Astrocyte of the cerebellum (primary cell): ENCODE measurements at regions not wholly inside any gene's neighbourhood (a gene's known extent, or its start where the extent isn't known, plus 50 kb on each side); places are given as distances from the start of the nearest gene placed in this dataset.

ENCODE experiments used
- DNase-seq: peaks from one replicate; pipeline ENCODE4 v3.0.0-alpha.2; 2011; ENCODE audit warnings: low read depth
- H3K4me3 ChIP-seq: 2 replicates; pipeline ENCODE4 v1.5.1; 2011; ENCODE audit warnings: mild to moderate bottlenecking, low read depth, low read length, moderate library complexity
- CTCF ChIP-seq: IDR thresholded peaks from 2 replicates; pipeline ENCODE4 v1.5.1; 2012; ENCODE audit warnings: low read length, low read depth, moderate library complexity, mild to moderate bottlenecking; ENCODE audit errors: missing control alignments
- in situ Hi-C: cut with HindIII; loops from 2 replicates; pipeline ENCODE4 v1.10.0; 2017; ENCODE audit warnings: low sequenced_read_pairs

GRCh38 chr5:113689647-113690046 lies 176.2 kb downstream of the YTHDC2 start:
- no peak for TF ChIP-seq CTCF
- in situ Hi-C loops, result loop anchor here (25.0 kb wide), 1 partner anchor 748 kb away; no protein-coding TSS in a partner anchor

GRCh38 chr5:113692466-113692865 lies 179.0 kb downstream of the YTHDC2 start:
- H3K4me3 ChIP-seq, result no peak overlapping the region
- DNase-seq, result no peak
- in situ Hi-C loops, result loop anchor here (25.0 kb wide), 1 partner anchor 745 kb away; no protein-coding TSS in a partner anchor
- TF ChIP-seq CTCF, result no peak

More at GRCh38 chr5:113689647-113690046, 176.2 kb downstream of the YTHDC2 start:
- no peak for DNase-seq
- H3K4me3 ChIP-seq, result no peak overlapping the region

GRCh38 chr5:113692891-113693457 lies 179.5 kb downstream of the YTHDC2 start:
- TF ChIP-seq CTCF, result no peak
- in situ Hi-C loops, result loop anchor here (25.0 kb wide), 1 partner anchor 744 kb away; no protein-coding TSS in a partner anchor
- no peak for DNase-seq
- no peak overlapping the region for H3K4me3 ChIP-seq

- in situ Hi-C loops, result loop anchor here (25.0 kb wide), 1 partner anchor 744 kb away; no protein-coding TSS in a partner anchor
- TF ChIP-seq CTCF, result no peak
- H3K4me3 ChIP-seq, result no peak overlapping the region
- no peak for DNase-seq
Measured at GRCh38 chr5:113693701-113694100, 180.2 kb downstream of the YTHDC2 start.

GRCh38 chr5:113694576-113694975 lies 181.1 kb downstream of the YTHDC2 start:
- TF ChIP-seq CTCF, result no peak
- H3K4me3 ChIP-seq, result no peak overlapping the region
- DNase-seq, result no peak
- in situ Hi-C loops, result loop anchor here (25.0 kb wide), 1 partner anchor 743 kb away; no protein-coding TSS in a partner anchor

GRCh38 chr5:113703266-113703665 lies 189.8 kb downstream of the YTHDC2 start:
- in situ Hi-C loops, result no loop called here
- TF ChIP-seq CTCF, result no peak
- DNase-seq, result no peak
- H3K4me3 ChIP-seq, result no peak overlapping the region
